CD1c-positive myeloid dendritic cell (primary cell): ENCODE measurements at regions not wholly inside any gene's neighbourhood (a gene's known extent, or its start where the extent isn't known, plus 50 kb on each side); places are given as distances from the start of the nearest gene placed in this dataset.
A peak's percentile ranks its signal among the peaks of the same experiment; 100 is the strongest.

Experiments used
- DNase-seq: peaks from one replicate; pipeline ENCODE4 v3.0.0-alpha.2; 2016; ENCODE audit errors: extremely low spot score

DNA sequence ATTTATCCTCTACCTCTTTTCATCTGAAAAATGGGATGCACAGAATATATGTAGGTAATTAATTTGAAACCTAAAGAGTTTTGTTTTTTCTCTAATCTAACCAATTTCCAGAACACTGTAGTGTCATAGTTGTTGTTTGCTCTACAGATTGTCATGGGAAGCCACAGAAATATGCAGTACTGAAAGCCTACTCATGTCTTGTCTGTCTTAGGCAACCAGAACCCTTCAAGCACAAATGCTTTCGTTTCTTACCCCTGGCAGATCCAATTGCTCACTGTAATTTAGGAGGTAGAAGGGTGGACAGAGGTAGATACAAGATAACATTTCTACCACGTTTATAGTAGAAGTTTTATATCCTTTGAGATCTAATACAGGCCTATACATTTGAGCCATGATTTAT lies 330.2 kb upstream of the NOVA1 start:
- DNase-seq: no peak

DNA sequence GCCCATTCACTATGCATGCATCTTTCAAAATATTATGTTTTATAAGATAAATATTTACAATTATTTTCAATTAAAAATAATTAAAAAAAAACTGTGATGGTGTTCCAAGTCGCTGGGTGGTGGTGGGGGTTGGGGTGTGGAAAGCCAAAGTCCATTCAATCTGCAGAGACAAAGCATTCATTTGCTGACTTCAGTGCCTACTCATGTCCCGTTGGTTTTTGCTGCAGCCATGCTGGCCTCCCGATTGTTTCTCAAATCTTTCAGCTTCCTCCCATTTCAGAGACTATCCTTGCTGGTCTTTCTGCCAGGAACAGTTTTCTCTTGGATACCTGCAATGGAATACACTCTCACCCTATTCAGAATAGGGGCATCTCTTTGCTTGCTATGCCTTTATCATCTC lies 331.5 kb upstream of the NOVA1 start:
- DNase-seq: no peak

DNA sequence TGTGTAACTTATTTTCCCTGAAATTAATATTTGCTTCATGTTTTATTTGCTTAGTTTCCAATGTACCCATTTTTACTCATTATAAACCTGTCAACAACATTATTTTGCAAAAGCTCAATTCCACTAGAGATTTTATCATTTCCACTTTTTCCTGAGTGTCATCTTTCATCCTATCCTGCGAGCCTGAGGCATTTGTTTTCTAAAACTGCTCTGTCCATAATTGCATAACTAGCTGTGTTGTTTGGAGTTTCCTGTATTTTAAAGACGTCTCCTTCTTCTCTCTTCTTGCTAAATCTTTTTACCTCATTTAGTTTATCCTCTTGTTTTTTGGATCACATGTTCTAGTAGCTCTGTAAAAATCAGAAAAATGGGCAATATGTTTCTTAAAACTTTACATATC lies 332.7 kb upstream of the NOVA1 start:
- DNase-seq: no peak

DNA sequence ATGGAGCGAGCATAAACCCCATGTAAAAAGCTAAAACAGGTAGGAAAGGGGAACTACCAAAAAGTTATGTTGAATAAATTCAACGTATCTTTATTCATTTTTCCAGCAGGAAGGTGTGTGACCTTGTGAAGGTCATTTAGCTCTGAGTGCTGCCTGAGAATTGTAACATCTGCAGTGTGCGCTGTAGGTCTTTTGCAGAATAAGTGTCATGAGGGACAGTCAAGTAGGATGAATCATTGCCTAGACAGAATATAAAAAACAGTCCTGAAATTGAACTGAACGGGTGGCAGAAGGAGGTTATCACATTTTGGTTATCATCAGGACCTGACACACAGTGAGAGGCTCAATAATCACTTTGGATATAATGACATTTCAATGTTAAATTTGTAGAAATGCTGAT lies 334.8 kb upstream of the NOVA1 start:
- no peak for DNase-seq

DNA sequence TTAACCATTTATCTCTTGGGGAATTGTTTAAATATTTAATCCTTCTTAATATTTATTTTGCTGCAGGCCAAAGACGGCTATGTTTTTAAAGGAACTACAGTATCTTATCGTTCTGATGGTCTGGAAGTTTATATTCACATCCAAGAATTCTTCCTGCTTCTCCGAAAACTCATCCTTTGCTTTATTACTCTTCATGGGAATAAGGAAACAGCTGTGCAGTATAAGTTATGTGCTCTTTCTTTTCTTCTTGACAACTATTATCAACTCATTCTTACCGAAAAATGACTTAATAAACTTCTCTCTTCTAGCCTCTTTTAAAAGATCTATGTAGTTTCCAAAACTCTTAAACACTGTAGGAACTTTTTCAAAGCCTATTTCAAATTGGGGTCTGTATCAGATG lies 335.6 kb upstream of the NOVA1 start:
- no peak for DNase-seq

DNA sequence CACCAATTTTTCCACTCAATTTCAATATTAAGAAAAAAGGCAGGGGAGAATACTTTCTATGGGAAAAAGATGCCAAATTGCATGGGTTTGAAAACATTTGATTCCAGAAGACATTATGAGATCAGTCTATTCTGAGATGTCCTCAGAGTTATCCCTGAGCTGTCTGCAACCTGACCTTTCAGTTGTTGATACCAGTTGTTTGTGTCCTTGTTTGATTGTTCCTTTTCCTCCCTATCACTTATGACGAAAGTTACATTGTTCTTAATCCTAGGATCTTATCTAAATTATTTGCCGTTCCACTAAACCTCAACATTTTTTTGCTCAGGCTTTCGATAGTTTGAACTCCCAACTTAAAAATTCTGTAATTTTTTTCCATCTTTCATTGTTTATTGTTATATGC lies 336.3 kb upstream of the NOVA1 start:
- no peak for DNase-seq

DNA sequence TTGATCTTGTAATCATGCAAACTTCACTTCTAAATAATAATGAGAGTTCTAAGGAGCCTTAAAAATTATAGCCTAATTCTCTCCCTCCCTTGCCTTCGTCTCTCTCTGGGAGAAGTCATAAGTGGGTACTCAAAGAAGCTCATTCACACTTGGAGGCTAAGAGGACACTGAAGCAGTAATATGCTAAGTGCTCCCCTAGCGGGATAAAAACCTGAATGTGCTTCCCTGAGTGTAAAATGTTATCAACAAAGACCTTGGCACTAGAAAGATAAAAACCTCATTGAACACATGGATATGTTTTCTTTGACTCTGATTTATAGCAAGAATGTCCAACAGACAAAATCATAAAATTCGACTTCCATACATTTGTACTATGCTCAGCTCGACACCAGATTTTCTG lies 337.9 kb upstream of the NOVA1 start:
- DNase-seq: no peak

DNA sequence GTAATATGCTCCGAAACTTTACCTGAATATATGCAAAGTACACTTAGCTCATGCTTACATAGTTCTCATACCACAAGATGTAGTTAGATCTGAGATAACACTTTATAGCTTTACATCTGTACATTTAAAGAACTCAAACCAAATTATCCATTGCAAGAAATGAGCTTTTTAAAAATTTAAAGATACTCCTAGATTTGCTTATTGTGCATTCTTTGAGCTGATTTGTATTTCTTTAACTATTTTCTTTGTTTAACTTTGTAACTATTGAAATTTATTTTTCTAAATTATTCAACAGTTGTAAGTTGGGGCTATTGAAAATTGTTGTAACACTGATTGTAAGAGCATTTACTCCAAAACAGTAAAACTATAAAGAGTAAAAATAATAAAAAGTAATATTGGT lies 340.2 kb upstream of the NOVA1 start:
- no peak for DNase-seq

DNA sequence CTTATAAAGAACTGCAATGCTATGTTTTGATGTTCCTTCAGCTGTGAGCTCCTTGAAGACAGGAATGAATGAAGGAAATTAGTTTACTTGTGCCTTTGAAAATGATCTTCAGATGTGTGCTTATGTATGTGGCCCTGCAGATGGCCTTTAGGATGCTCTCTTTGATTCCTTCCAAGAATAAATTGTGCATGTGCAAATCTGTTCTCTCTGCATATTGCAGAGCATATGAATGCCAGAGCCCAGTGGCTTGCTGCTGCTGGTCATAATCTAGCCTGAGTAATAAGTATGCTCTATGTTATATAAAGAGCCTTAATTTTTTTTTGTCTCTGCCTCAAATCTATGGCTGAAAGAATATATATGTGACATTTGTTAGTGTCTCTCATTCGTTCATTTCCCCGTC lies 341.9 kb upstream of the NOVA1 start:
- no peak for DNase-seq

DNA sequence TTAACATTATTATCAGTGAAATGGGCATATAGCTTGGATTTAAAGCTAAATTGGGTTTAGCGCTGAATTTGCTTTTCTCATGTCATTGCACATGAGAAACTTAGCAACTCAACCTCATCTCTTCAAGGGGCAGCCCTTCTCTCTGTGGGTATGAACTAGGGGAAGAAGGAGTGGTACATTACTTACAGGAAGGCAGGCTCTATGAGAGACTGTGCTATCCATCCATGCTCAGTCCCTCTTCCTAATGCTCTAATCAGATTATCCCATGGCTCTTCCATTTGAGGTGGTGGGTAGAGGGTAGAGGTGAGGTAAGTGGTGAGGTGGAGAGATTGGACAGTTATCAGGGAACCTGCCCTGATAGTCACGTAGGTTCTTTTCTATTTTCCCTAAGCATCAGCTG lies 343.7 kb upstream of the NOVA1 start:
- DNase-seq: no peak

DNA sequence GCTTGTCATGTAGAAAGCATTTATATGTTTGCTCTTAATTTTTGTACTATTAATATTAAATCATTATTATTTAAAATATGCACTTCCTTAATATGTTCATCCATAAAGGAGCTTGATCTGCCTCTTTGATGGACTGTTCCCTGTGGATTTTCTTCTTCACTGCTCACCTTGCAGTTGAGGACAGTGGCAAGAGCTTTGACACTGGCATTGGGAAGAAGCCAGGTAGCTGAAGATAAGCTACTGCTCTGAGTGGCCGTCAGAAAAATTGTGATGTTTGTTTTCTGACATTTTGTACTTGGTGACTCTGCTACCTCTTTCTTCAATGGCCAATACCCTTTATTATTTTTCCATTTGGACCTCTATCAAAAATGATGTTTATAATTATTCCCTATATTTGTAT lies 349.4 kb upstream of the NOVA1 start:
- DNase-seq: no peak

DNA sequence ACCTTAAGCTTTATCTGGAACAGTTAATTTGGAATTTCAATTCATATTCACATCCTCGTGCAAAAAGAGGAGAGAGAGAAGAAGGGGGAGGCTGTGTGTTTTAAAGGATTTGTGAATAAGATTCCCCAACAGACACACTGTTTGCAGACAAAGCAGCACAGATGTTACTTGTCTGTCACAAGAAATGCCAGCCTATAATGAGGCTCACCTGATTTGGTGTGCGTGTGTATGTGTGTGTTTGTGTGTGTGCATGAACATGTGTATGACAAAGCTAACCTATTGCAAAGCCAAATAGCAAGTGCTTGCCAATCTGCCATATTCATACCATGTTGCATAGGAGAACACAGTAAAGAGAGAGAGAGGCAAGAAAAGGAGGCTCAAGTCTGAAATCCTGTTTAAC lies 361.6 kb upstream of the NOVA1 start:
- no peak for DNase-seq

DNA sequence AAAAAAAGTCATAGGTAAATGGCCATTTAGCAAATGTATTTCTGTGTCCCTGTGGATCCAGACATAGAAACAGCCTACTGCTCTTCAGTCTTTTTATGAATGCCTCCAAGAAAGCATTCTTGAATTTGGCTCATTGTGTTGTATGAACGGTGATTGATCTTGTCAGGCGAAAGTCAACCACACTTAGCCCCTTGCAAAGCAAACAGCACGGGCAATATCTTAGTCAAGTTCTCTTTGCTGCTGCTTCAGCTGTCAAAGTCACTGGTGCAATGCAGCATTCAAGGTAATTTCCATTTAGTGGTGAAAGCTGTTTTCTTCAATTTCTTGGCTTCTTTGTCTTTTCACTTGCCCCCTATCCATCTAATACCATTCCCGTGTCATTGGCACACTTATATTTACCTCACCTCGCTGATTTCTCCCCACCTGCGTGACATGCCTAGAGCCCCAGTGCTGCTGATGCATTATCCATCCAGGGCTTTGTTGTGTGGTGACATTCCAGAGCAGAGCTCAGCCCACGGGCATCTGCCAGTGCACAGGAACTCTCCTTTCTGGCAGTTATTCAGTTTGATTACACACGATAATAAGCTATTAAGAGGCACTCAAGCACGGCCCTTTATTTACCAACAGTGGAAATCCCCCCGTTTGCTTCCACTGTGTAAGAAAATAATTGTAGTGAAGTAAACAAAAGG lies 362.3 kb upstream of the NOVA1 start:
- DNase-seq: no peak

DNA sequence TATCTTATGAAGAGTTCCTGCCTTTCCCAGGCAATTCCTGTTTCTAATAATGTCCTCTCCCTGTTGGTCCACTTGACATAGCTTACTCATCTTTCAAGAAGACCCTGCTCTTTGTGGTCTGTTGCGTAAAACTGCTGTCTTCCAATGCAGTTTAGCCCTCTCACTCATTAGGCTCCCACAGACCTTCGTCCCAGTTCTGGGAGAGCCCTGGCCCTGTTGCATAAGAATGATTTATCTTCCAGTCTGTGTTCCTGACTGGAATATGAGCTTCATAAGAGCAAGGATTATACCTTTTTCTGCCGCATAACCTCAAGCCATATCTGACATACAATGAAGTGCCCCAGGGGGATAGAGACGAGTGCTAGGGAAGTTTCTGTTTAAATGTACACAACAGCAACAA lies 365.9 kb upstream of the NOVA1 start:
- DNase-seq: no peak

DNA sequence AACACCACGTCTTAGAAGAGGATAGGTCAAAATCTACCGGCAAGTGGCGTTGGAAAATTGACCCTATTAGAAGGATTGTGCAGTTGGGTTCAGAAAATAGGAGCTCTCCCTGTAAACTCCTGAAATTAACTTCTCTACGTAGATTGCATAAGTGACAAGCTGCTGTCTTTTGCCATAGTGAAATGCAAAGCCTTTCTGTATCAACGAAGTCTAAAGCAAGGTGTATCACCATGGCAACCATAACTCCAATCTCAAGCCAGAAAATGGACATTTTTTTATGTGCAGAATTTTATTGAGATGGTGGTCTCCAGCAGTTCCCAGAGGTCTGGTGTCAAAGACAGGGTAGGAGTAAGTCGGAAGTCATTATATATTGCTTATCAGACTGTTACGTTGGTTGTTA lies 367.7 kb upstream of the NOVA1 start:
- DNase-seq: no peak

DNA sequence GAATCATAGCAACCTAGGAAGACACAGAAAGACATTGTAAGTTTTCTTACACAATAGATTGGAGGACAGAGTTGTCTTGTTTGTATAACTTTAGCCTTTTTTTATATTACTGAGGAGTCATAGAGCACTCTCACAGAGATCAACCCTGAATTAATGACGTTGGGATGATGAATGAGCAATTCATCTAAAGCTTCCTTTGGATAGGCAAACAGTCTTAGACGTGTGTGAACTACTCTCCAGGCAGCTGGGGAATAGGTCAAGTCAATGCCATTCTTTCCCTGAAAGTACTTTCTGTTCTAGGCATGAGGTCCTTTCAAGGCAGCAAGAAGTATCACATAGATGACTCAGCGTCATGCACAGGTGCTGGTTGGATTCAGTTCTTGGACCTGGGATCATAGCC lies 369.1 kb upstream of the NOVA1 start:
- DNase-seq: no peak

DNA sequence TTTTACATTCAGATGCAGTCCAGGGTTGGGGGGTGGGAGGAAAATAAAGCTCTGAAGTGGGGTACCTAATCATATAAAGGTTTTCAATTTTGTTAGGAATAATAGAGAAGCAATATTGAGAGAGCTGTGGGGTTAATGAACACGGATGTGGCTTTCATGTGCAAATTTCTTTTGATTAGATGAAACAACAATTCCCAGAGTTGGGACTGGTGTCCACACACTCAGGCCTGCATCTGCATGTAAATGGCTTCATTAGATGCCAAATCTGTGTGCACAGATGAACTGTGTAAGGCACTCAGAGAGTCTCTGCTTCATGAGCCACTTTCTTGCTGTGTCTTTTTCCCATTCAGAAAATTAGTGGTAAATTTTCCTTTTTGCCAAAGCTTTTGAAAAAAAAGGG lies 377.1 kb upstream of the NOVA1 start:
- DNase-seq: no peak

DNA sequence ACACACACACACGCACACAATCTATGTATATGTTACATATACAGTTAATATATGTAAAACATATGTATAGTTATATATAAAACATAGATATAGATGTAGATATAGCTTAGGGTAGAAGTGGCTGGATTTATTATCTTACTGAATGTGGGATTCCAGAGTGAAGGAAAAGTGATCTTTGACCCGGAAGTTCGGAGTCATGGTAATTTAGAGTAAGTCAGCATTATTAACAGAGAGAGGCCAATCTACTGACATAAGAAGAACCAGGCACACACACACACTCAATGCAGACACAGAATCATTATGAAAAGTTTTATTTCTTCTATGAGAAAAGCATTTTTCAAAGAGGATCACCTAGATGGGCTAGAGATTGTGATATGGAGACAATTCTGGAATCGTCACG lies 384.2 kb upstream of the NOVA1 start:
- no peak for DNase-seq

DNA sequence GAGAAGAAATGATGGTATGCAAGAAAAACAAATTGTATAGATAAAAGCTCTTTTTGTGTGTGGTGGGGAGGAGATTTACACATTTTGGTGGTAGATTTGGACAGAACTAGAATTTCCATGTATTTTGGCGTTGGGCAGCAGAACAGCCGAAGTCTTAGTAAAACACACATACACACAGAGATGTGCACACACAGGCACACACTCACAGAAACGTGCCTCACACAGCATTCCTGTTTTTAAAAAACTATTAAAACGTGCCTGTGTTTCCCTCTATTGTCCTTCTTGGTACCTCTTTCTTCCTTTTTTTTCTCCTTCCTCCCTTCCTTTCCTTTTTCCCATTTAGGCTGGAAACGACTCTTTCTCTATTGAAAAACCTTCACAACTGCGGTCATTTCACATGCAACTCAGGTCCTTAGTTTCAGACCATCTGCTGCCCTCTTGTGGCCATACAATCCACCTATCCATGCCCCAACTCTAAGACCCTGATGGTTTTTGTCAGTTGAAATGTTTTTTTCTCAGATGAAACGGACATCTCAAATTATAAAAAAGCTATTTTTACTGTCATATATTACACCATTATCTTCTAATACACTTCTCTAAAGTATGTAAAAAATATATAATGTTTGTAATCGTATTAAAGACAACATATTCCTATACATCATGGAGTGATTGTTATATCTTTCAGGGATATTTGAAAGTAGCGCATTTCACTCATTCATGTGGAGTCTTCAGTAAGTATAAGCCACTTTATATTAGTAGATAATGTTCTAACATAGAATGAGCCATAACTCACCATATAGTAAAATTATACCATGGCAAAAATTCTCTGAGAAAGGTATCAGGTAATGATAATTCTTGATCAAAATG lies 386.7 kb upstream of the NOVA1 start:
- peak; percentile 7 for DNase-seq

DNA sequence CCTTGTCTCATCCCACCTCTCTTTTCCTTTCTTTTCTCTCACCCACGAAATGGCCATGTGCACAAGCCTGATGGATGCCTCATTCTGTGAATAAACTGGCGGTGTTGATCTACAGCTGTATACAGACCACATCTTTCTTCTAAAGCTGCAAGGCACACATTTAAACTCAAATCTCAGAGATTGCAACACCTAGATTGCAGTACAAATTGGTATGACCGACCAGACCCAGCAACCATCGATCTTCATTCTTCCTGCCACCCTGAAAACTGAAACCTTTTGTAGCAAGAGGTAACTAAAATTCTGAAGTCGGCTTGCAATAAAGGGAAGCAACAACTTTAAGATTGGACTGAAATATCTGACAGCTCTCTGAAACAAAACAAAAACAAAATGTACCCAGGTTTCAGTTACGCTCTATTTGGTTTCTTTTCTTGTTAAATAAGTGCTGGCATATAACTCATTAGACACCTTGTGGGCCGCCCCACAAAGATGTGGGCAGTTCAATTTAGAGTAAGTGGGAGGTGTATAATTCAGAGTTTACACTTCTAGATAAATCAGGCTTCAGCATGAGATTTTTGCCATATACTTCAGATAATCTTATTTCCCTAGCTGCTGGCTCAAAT lies 390.0 kb upstream of the NOVA1 start:
- no peak for DNase-seq

DNA sequence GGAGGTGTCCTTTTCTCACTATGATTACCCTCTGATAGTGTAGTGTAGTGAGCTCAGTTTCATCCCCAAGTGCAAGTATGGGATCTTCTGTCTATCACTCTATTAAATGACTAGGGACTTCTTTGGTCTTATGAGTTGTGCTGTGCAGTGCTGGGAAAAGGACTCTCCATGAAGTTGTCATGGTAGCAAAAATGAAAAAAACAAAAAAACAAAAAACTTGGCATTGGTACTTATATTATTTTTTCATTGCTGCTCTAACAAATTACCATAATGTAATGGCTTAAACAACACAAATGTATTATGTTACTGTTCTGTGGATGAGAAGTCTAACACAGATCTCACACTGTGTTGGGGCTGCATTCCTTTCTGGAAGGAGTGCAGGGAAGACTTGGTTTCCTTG lies 393.1 kb upstream of the NOVA1 start:
- no peak for DNase-seq

DNA sequence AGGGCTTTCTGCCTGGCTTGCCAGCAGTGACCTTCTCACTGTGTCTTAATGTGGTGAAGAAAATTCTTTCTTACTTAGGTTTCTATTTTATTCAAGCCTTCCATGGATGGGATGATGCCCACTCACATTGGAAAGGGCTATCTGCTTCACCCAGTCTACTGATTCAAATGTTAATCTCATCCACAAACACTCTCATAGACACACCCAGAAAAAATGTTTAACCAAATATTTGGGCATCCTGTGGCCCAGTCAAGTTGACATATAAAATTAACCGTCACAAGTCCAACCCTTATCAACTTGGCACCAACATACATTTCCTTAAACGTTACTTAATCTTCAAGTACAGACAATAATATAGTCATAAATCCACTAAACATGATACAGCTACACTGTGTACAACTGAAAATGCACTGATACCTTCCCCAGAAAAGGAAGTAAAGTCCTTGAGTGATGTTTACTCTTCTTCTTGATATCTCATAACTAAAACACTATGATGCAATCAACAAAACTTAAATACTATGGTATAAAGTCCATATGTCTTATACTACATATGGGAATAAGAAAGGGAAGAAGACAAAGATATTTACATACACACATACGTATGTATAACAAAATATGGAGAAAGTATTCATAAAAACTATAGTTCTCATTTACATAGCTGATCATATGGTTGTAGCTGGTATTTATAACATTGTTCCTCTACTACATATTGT lies 394.7 kb upstream of the NOVA1 start:
- no peak for DNase-seq

DNA sequence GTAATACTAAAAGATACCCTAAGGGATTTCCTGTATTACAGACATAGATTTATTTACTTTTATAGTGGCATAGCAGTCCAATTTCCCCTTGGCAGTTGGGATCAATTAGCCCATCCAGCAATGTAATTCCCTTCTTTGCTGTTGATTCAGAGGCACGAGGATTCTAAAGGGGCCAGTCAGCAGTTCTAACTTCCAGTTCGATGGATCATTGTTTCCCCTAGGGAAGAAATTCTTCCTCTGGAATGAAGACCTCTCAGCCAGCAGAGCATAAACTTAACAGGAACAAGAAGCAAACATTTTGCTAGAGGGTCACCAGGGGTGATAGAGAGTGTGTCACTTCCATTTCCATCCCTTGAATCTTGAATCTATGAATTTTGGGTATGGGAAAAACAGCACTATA lies 395.7 kb upstream of the NOVA1 start:
- no peak for DNase-seq
